DMS53 (cell line): ENCODE measurements at regions not wholly inside any gene's neighbourhood (a gene's known extent, or its start where the extent isn't known, plus 50 kb on each side); places are given as distances from the start of the nearest gene placed in this dataset.

Source experiments
- DNase-seq: peaks from one replicate; lab custom pipeline; 2025; lab: John Stamatoyannopoulos, UW

DNA sequence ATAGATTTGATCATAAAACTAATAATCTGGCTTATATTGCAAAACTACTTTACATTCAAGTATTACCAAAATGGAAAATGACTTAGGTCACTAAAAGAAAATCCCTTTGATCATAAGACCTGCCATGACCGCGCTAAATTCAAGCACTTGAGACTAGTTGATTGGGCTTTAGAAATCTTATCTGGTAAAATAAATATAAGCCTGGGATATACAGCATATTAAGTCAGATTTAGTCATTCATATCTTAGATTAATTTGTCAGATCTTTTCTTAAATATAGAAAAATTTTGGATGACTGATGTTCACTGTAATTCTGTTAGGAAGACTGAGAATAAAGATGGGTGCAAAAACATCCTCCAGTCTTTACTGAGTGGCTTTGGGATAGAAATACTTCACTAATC, 450.0 kb downstream of the HTR7 start:
- DNase-seq = no peak

DNA sequence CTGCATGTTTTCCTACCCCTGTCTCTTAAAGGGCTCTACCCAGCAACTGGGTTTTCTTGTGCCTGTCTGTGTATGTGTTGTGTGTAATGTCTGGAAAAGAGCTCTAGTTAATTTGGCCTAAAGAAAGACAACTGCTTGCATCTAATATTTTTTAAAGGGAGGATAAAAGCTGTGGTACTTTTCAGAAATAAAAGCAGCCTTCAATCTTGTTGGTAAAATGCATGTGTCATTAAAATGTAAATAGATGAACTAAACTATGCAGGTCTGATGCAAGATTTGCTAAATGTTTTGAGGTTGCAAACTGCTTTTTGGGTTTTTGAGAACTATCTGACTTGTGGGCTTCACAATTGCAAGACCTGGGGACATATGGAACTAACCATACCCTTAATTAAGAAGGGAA, 445.3 kb downstream of the HTR7 start:
- no peak for DNase-seq

DNA sequence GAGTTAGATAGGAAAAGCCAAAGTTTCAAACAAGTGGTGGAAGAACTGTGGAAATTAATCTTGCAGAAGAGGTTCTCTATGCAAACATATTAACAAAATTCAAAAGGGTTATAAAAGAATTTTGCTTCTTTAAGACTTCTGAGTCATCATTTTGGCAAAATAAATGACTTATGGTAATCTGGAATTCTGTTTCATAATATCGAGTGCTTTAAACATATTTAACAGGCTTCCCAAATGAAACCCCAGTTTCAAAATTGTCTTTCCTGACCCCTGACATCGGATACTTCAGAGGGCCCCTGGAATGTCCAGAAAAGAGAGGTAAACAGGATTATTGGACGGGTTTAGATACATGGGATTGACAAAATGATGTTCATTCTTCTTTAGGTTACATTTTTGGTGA, 444.6 kb downstream of the HTR7 start:
- DNase-seq = no peak

DNA sequence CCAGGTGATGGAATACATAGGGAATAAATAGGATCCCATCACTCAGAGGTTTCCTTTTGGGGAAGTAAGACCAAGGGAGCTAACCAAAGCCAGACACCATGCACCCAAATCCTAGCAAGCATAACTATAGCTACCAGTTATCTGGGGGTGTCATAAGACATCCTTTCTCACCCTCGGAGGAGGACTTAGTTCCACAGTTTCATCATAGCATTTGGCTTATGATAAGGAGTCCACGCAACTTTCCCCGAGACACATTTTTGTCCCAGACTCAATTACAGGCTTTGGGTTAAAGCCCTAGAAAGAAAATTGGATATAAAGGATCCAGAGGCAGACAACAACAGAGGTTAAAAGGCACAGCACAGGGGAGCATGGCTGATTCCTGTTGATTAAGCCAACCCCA, 442.9 kb downstream of the HTR7 start:
- no peak for DNase-seq

DNA sequence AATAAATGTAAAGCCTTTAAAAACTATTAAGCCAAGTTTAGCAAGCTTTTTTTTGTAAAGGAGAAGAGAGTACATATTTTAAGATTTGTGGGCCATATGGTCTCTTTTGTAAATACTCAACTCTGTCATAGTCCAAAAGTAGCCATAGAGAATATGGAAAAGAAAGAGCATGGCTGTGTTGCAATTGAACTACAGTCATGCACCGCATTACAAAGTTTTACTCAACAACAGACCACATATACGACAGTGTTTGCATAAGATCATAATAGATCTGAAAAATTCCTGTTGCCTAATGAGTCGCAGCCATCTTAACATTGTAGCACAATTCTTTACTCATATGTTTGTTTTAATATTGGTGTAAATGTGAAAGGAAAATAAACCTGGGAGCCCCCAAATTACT, 440.8 kb downstream of the HTR7 start:
- peak; percentile 5 for DNase-seq

DNA sequence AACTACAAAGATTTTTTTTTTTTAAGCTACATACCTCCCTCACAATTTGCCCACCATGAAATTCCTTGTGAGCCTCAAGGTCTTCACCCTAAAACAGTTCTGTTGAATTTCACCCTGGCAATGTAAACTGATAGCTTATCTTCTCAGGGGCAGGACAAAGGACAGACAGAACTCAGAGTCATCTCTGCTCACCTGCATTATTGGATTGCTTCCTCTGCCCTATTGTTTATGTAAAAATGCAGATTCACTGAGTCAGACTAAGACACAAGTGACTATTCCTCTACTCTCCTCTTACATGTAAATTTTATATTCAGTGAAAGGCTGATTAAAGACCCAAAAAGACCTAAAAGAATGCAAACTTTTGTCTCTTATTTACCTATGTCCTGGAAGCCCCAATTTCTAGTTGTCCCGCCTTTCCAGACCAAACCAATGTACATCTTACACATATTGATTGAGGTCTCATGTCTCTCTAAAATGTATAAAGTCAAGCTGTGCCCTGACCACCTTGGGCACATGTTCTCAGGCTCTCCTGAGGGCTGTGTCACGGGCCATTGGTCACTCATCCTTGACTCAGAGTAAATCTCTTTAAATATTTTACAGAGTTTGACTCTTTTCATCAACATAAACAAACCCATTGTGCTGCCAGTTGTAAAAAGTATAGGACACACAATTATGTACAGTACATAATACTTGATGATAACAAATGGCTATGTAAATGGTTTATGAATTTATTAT, 440.2 kb downstream of the HTR7 start:
- peak; percentile 20 for DNase-seq

DNA sequence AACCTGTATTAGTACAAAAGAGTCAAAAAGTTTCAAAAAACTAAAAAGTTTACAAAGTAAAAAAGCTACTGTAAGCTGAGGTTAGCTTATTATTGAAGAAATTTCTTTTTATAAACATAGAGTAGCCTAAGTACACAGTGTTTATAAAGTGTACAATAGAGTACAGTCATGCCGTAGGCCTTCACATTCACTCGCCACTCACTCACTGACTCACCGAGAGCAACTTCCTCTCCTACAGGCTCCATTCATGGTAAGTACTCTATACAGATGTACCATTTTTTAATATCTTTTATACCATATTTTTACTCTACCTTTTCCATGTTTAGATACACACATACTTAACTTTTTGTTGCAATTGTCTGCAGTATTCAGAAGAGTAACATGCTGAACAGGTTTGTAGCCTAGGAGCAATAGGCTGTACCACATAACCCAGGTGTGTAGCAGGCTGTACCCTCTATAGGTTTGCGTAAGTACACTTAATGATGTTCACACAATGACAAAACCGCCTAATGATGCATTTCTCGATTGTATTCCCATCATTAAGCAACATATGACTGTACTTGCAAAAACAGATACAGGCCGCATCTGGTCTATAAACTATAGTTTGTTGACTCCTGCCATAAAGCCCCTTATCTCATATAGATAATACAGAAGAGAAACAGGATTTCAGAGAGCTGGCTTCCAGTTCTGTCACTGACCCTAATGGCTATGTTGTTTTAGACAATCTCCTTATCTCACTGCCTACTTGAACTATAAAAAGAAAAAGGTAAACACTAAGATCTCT, 438.8 kb downstream of the HTR7 start:
- peak; percentile 68 for DNase-seq

DNA sequence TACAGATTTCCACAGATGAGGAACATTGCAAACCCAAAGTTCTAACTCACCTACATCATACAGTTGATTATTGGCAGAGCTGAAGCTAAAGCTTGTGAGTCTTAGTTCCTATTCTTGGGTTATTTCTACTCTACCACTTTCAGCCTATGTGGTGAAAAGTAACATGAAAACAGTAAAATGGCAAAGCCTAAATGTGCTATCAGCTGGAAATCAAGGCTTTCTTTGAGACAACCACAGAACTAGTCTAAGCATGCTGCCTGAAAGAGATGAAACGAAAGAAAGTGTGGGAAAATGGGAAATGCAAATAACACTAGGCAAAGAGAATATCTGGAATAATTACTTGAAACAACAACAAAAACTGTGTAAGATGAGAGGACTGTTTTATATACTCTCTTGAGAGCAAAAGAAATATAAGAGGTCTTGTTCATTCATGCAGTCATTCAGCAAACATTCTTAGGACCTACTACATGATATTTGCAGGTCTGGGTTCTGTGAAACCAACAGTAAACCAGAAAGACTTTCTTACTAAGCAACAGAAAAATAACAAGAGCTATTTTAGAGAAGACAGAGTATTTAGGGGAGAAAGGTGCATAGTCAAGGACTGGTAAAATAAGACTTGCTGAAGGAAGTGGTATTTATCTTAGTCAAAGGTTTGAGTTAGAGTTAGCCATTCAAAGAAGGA, 437.1 kb downstream of the HTR7 start:
- DNase-seq = no peak

DNA sequence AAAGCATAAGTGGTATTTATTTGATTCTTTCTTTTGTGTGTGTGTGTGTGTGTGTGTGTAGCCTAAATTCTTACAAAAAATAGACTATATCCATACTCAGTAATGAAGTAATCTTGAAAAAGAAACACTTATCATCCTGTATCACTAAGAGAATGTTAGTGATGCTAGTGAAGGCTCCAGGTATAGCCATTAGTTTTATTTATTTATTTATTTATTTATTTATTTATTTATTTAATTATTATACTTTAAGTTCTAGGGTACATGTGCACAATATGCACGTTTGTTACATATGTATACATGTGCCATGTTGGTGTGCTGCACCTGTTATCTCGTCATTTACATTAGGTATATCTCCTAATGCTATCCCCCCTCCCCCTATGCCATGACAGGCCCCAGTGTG, 436.0 kb downstream of the HTR7 start:
- DNase-seq = no peak

DNA sequence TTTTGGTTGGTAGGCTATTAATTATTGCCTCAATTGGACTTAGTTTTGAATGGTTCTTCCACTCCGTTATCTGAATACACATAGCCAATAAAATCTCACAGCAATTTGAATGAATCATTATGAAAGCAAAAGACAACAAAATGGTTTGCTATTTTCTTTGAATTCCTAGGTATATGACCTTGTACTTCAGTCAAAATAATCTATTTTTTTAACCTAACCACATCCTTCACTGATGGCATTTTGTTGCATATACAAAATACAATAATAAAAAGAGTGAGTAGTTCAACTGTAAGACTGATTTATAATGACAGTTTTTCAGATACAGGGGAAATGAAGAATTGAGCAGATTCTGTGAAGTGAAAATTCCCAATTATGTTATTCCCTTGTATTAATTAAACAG, 433.1 kb downstream of the HTR7 start:
- DNase-seq = no peak

DNA sequence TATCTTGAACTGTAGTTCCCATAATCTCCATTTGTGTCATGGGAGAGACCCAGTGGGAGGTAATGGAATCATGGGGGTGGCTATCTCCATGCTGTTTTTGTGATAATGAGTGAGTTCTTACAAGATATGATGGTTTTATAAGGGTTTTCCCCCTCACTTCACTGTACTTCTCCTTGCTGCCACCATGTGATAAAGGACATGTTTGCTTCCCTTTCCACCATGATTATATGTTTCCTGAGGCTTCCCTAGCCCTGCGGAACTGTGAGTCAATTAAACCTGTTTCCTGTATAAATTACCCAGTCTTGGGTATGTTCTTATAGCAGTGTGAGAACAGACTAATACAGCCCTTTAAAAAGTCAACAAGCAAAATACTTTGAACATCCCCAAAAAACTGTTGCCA, 427.7 kb downstream of the HTR7 start:
- no peak for DNase-seq

DNA sequence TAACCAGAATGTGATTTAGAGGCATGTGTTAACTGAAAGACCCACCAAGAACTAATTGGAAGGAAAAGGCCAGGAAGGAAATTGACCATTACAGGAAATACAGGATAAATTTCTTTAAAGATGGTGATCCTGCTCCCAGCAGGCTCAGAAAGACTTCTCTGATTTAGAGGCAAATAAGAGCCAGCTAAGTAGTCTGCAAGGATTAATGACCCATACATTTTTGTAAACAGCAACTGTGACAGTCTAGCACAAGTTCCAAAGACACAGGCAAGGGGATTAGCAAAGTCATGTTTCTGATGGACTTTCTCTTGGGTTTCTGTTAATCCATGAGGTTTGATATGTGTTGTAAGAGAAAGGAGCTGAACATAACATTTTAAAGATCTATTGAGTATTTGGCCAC, 425.0 kb downstream of the HTR7 start:
- no peak for DNase-seq

DNA sequence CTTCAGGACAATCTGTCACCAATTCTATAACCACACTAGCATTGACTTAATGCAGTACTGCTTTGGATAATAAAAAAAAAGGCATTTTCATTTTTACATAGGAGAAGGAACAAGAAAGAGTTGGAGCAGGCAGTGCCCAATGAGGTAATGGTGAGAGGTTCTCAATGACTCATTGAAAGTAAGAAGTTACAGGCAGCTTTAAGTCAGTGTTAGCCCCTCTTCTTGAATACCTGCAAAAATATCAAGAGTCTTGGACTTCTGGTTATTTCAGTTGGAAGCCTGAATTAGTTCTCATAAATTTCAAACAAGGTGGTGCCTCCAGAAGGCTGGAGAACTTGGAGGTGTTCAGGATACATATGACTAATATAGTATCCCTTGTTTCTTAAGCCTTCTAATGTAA, 422.5 kb downstream of the HTR7 start:
- no peak for DNase-seq

DNA sequence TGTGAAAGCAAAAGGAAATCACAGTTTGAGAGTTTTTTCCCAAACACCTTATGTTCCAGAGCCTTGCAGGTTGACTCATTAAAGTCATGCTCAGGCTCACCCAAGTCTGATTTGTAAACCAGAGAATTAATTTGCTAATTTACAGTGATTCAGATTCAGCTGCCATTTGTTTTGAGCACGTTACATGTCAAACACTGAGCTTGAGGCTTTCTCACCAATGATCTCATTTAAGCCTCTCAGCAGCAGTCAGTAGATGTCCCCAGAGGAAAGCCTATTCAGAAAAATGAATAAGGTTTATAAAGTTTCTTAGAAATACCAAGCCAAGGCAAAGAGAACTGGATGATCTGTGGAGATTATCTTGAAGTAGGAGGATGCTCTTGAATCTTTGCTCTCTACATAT, 420.4 kb downstream of the HTR7 start:
- no peak for DNase-seq

DNA sequence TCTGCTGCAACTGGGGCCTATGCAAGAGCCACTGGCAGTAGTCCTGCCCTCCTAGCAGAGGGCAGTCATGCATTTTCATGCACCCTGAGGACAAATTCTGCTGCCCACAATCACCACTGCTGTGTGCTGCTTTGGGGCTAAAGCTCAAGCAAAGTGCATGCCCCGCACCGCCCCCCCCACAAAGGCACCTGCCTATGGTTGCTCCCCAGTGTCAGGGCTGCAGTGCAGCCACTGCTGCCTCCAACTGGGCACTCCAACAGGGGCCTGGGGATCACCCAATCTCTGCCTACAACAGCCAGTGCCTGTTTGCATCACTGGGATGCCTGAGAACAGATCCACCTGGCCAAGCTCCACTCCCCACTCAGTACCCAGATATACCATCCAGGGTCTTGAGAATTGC, 417.0 kb downstream of the HTR7 start:
- DNase-seq = no peak

DNA sequence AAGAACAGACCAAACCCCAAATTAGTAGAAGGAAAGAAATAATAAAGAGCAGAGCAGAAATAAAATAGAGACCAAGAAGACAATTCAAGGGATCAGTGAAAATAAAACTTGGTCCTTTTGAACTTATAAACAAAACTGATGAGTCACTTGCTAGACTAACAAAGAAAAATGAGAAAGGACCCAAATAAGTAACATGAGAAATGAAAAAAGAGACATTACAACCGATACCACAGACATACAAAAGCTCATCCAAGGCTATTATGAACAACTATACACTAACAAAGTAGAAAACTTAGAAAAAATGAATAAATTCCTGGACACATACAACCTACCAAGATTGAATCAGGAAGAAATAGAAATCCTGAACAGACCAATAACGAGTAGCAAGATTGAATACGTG, 414.5 kb downstream of the HTR7 start:
- DNase-seq = no peak

DNA sequence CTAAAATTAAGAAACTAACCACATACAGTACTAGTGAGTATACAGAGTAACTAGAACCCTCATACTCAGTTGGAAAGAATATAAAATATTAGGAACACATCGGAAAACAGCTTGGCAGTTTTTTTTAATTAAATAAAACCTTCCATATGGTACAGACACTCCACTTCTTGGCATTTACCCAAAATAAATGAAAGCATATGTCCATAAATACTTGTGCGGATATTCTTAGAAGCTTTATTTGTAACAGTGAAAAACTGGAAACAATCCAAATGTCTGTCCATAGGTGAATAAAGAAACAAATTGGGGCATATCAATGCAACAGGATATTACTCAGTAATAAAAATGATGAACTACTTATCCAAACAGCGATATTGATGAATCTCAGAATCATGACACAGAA, 410.0 kb downstream of the HTR7 start:
- peak; percentile 78 for DNase-seq

DNA sequence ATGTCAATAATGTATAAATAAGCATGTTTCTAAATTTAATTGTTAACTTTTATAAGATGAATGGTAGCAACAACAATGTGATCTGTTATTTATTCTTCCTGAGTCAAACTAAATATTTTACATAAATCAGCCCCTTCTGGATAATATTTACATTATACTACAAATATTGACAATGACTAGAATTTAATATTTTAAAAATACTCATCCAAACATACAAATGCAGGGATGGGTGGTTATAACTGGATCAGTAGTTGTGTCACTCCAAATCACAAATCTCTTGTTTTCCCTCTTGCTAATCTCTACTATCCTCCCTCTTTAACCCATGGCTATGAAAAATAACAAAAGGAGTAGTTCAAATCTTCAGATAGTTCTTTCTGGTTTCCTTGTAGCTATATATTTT, 407.0 kb downstream of the HTR7 start:
- DNase-seq = peak; percentile 57

DNA sequence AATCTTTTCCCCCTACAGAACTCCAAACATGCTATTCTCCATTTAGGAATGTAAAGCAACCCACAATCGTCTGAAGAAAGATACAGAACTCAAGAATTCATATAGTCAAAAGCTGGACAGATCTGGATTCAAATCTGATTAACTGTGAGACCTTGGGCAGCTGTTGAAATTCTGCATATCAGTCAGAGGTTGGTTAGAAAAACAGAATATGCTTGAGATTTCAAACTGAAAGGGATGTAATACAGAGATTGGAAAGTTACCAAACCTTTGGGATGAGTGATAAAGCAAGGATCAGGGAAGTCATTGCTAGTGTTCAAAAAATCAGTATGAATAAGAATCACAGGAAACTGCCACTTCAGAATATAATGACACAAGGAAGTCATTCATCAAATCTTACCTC, 406.6 kb downstream of the HTR7 start:
- peak; percentile 69 for DNase-seq

DNA sequence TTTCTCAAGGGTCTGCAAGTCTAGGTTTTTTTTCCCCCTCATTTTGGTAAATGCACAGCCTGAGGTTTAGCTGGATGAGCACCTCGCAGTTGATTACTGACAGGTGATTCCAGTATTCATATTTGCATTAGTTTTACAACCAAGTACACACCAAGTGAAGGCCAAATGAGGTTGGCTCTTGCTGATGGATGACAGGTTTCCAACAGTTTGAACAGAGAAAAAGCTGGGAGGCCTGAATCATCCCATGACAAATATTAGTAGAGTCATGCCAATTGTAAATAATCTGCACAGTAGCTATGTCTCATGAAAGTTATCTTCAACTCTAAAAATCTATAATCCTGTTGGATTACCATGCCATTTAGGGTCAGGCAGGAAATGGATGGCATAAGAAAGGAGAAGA, 399.8 kb downstream of the HTR7 start:
- DNase-seq = peak; percentile 71

DNA sequence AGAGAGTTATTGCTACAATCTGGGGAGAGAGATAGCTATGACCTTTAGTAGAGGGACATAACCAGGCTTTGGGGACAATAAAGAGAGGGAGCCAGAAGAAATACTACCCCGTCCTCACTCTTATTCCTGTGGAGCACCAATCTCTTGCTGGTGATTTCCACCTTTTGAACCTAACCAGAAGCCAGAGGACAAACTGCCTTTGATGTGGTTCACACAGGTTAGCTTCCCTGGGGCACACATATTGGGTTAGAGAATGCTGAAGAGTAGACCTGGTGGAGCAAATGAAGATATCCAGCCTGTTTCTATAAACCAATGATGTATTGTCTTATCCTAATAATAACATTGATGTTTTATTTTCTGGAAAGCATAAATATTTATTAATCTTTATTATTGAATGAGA, 399.3 kb downstream of the HTR7 start:
- DNase-seq = peak; percentile 34

DNA sequence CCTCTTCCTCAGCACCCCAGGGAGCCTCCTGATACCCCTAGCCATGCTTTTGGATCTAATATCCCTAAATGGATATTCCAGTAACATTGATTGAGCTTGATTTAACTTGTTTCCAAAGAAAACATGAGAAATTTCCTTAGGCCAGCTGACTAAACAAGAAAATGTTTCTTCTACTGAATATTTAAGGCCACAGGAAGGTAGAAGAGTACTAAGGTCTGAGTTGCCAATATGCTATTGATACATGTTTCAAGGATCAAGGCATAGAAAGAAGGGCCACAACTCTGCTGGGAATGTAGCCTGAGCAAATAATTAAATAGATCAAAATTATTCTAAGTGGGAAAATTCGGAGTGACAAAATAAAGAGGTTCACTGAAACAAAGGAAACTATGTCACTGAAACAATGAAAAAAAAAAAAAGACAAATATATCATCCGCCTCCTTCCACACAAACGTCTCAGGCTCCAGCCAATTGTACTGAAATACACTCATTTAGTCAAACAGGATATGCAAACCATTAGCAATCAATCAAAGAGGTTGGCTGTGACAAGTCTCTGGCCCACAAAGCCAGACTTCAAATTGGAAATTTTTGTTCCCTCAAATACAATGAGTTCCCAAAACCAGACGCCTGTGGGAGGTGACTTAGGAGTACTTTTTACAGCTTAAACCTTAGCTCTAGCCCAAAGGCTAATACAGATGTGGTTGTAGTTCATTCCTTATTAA, 396.2 kb downstream of the HTR7 start:
- DNase-seq = no peak
